ENCODE measurements at regions not wholly inside any gene's neighbourhood (a gene's known extent, or its start where the extent isn't known, plus 50 kb on each side); places are given as distances from the start of the nearest gene placed in this dataset.

GRCh38 chr4:140809676-140810075, 53.5 kb upstream of the TBC1D9 start:
- H3K4me3 ChIP-seq (ENCODE audit: low read depth, low read length), result no peak overlapping the region
- intact Hi-C loops (cut with micrococcal nuclease; ENCODE audit: unreplicated experiment), result no loop called here
- H3K4me1 Mint-ChIP-seq (ENCODE audit: low read depth, unreplicated experiment), result no peaks in the 10 kb centered on the region
- DNase-seq, result no peak
- H3K4me3 Mint-ChIP-seq (ENCODE audit: unreplicated experiment), result no peak overlapping the region
- no peaks in the 10 kb centered on the region for H3K36me3 ChIP-seq (ENCODE audit: control insufficient read depth, insufficient read depth, low read length)
- ChIA-PET CTCF (no interaction called here), POLR2A (no interaction called here)
- H3K27ac Mint-ChIP-seq (ENCODE audit: unreplicated experiment), result no peak overlapping the region
- H3K27me3 ChIP-seq (replicated peaks; ENCODE audit: control insufficient read depth, insufficient read depth, low read length), result no peaks in the 10 kb centered on the region
- no peaks in the 10 kb centered on the region for H3K9me3 Mint-ChIP-seq (ENCODE audit: unreplicated experiment)
- H3K9me3 ChIP-seq, result no peaks in the 10 kb centered on the region
- no peaks in the 10 kb centered on the region for H3K36me3 Mint-ChIP-seq (ENCODE audit: insufficient read depth, unreplicated experiment)
- BruUV-seq (replicated peaks), result no TSS peak
- no peaks in the 10 kb centered on the region for H3K27me3 Mint-ChIP-seq (ENCODE audit: insufficient read depth, unreplicated experiment)
- TF ChIP-seq CTCF (IDR thresholded peaks at IDR 0.05; ENCODE audit: insufficient read depth in 1 of 2, low read depth in 1 of 2, low read length in 1 of 2, severe bottlenecking in 1 of 2, unreplicated experiment in 1 of 2), result no peak
- H3K4me1 ChIP-seq, result no peaks in the 10 kb centered on the region

- no peak for TF ChIP-seq CTCF (IDR thresholded peaks at IDR 0.05; ENCODE audit: insufficient read depth in 1 of 2, low read depth in 1 of 2, low read length in 1 of 2, severe bottlenecking in 1 of 2, unreplicated experiment in 1 of 2)
- no peaks in the 10 kb centered on the region for H3K36me3 ChIP-seq (ENCODE audit: control insufficient read depth, insufficient read depth, low read length)
- Mint-ChIP-seq H3K4me1 (ENCODE audit: low read depth, unreplicated experiment) (no peaks in the 10 kb centered on the region), H3K36me3 (ENCODE audit: insufficient read depth, unreplicated experiment) (no peaks in the 10 kb centered on the region), H3K9me3 (ENCODE audit: unreplicated experiment) (no peaks in the 10 kb centered on the region), H3K27ac (ENCODE audit: unreplicated experiment) (no peak overlapping the region), H3K27me3 (ENCODE audit: insufficient read depth, unreplicated experiment) (no peaks in the 10 kb centered on the region), H3K4me3 (ENCODE audit: unreplicated experiment) (no peak overlapping the region)
- POLR2A ChIA-PET, result no interaction called here
- no TSS peak for BruUV-seq (replicated peaks)
- CTCF ChIA-PET, result interaction anchor here (0.7 kb wide), 1 partner anchor 987 kb away, joined by 5 read pairs; no protein-coding TSS in a partner anchor
- intact Hi-C loops (cut with micrococcal nuclease; ENCODE audit: unreplicated experiment), result no loop called here
- no peaks in the 10 kb centered on the region for H3K9me3 ChIP-seq
- H3K4me3 ChIP-seq (ENCODE audit: low read depth, low read length), result no peak overlapping the region
- no peaks in the 10 kb centered on the region for H3K4me1 ChIP-seq
- no peak for DNase-seq
- H3K27me3 ChIP-seq (replicated peaks; ENCODE audit: control insufficient read depth, insufficient read depth, low read length), result no peaks in the 10 kb centered on the region
Observed at GRCh38 chr4:140808256-140808655, 52.1 kb upstream of the TBC1D9 start.

- no peaks in the 10 kb centered on the region for H3K9me3 ChIP-seq
- ChIA-PET CTCF (interaction anchor here (0.7 kb wide), 1 partner anchor 986 kb away, joined by 5 read pairs; no protein-coding TSS in a partner anchor), POLR2A (no interaction called here)
- H3K4me3 ChIP-seq (ENCODE audit: low read depth, low read length), result no peak overlapping the region
- no peak overlapping the region for H3K27ac Mint-ChIP-seq (ENCODE audit: unreplicated experiment)
- BruUV-seq (replicated peaks), result no TSS peak
- H3K4me1 ChIP-seq, result no peaks in the 10 kb centered on the region
- intact Hi-C loops (cut with micrococcal nuclease; ENCODE audit: unreplicated experiment), result no loop called here
- H3K27me3 ChIP-seq (replicated peaks; ENCODE audit: control insufficient read depth, insufficient read depth, low read length), result no peaks in the 10 kb centered on the region
- H3K27me3 Mint-ChIP-seq (ENCODE audit: insufficient read depth, unreplicated experiment), result no peaks in the 10 kb centered on the region
- H3K4me1 Mint-ChIP-seq (ENCODE audit: low read depth, unreplicated experiment), result no peaks in the 10 kb centered on the region
- DNase-seq, result no peak
- H3K9me3 Mint-ChIP-seq (ENCODE audit: unreplicated experiment), result no peaks in the 10 kb centered on the region
- no peak for TF ChIP-seq CTCF (IDR thresholded peaks at IDR 0.05; ENCODE audit: insufficient read depth in 1 of 2, low read depth in 1 of 2, low read length in 1 of 2, severe bottlenecking in 1 of 2, unreplicated experiment in 1 of 2)
- no peak overlapping the region for H3K4me3 Mint-ChIP-seq (ENCODE audit: unreplicated experiment)
- no peaks in the 10 kb centered on the region for H3K36me3 Mint-ChIP-seq (ENCODE audit: insufficient read depth, unreplicated experiment)
- H3K36me3 ChIP-seq (ENCODE audit: control insufficient read depth, insufficient read depth, low read length), result no peaks in the 10 kb centered on the region
Observed at GRCh38 chr4:140807491-140808252, 51.5 kb upstream of the TBC1D9 start.
